Lung microvascular endothelial cell (primary cell): ENCODE measurements at regions not wholly inside any gene's neighbourhood (a gene's known extent, or its start where the extent isn't known, plus 50 kb on each side); places are given as distances from the start of the nearest gene placed in this dataset.
"Not testable (repeated sequence)": the region's sequence is repeated elsewhere in the genome, so short reads cannot be mapped to it uniquely, and the experiment has no call there.

Source experiments
- DNase-seq, 2 donors: peaks; one replicate each; pipeline versions ENCODE4 v3.0.0 to v3.0.0-alpha.2; 2010; ENCODE audit warnings: low read depth in 2 of 2

DNA sequence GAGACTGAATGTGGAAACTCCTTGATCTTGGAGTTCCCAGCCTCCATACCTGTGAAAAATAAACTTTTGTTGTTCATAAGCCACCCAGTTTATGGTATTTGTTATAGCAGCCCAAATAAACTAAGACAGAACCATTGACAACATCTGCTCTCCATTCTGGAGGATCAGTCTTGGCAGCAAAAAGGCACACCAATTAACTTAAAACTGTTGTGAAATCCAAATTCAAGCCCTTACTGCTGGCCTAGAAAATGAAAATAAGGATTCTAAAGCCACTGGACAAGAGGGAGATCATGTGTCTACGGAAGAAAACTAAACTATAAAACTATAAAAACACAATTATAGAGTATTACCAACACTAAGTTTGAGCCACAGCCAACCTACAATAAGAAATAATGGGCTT lies 172.1 kb upstream of the RNPC3 start:
- no peak for DNase-seq

DNA sequence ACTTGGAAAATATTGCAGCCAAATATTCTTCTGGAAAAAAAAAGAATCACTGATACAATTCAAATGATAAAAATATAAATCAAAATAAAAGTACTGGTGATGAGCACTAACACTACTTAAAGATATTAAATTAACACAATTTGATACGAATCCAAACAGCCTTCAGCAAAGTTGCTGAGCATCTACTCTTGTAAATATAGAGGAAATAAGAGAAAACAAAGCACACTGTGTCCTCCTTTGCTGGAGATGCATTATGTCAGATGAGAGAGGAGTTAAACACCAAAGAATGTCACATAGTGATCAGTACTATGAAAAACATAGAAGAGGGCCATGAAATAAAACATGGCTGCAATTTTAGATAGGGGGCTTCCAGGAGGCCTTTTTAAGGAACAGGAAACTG lies 177.4 kb upstream of the RNPC3 start:
- DNase-seq = no peak

DNA sequence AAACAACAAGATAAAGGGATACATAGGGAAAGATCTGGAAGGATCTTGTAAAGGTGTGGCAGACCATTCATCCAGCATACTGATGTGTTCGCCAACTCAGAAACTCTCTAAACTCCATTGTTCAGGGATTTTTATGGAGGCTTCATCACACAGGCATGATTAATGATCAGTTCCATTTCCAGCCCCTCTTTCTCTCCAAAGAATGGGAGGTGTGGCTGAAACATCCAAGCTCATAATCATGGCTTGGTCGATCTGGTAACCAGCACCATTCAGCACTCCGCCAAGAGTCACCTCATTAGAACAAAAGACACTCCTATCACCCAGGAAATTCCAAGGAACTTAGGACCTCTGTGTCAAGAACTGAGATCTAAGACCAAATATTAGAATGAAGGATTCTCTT lies 180.6 kb upstream of the RNPC3 start:
- DNase-seq = no peak

DNA sequence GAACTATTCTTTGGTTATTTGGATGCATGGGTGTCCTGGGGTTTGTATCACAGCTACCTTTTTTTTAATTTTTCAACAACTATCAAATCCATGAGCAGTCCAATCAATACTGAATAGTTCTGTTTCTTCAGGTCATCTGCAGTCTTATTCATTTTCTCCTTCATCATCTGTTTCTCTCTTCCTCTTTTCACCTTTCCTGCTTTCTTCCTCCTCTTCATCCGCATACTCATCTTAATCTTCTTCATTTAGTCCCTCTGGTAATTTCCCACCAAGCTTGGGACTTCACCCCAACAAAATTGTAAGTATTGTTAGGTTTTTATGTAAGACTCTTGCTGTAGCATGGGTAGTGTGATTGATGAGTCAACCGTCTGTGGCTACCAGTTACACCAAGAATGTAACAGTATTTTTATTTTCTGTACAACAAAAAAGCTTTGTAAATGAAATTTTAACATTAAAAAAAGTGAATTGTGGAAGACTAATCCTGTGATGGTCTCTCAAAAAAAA lies 184.1 kb upstream of the RNPC3 start:
- no peak for DNase-seq

DNA sequence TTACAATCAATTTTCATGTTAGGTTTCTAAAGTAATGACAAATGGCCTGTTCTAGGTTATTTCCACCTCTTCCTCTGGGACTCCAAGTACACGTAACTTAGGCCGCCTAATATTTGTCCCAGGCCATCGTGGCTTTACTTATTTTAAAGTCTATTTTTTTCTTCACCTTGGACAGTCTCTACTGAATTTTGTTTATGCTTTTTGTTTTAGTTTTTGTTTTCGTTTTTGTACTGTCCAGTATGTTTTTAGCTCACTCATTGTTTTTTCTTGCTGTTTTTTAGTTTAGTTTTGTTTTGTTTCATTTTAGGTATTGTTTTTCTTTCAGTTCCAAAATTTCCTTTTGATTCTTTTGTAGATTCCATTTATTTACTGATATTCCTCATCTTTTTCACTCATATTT lies 187.7 kb upstream of the RNPC3 start:
- DNase-seq = no peak

DNA sequence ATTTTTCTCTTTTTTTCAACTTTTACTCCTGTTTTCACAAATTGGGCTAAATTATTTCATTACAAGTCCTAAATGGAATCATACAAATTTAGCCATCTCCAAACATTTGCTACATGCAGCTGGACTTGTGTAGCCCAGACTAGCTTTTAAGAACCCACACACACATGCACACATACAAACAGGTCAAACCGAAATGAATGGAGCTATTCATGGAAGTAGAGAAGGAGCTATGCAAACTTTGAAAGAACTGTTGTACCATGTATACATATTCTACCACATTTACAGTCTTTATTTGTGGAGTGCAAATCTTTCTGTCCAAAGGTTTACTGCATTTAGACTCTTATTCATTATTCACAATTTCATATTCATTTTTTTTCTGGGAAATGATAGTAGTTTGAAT lies 189.1 kb upstream of the RNPC3 start:
- DNase-seq = no peak

DNA sequence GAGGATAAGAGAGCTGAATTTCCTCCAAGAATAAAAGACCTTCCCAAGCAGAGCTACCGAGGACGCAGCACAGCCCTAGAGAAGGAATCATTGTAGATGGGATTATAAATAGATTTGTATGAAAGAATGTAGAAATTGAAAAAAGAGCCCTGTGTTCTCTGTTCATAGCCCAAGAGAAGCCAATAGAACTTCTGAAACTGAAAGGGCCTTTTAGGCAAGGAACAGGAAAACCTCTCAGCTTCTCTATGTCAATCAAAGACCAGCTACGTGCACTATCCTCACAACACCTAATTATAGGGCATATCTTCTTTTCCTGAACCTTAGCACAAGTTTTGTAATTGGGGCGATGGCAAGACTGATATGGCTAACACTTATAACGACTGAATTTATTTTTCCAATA lies 192.4 kb upstream of the RNPC3 start:
- no peak for DNase-seq

DNA sequence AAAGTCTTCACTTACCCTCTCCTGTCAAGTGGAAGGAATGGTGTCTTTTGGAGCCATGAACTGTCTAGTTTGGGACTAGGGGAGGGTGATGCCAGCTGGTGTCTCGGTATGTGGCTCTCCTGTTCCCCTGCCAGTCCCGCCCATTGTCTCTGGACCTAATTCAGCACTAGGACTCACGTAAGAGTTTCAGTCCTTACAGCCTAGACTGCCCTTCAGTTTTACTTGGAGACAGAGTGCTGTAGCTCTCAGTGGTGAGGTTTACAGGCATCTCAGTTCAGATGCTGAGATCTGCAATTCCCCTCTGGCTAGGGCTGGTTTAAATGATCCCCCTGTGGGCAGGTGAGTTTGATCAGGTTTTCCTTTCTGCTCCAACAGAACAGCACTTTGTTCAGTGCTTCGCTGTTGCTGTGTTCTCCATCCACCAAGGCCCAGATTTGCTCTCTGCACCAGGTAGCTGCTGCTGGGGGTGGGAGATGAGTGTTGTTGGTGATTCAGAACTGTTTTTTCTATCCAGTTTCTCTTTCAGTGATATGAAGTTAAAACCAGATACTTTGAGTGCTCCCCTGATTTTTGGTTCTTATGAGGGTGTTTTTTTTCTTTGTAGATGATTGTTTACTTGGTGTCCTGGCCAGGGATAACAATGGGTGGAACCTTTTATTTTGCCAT lies 198.3 kb upstream of the RNPC3 start:
- DNase-seq = no peak

DNA sequence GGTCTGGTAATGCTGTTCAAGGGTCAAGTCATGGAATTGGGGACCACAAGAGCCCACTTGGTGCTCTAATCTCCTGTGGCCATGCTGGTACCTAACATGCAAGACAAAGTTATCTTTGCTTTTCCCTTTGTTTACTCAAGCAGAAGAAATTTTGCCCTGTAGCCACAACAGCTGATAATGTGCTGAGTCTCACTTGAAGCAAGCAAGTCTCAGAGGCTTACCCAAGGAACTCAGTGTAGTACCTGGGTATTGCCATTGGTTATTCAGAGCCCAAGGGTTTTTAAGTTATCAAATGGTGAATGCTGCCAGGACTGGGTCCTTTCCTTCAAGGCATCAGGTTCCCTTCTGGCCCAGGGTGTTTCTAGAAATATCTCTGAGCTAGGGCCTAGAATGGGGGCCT lies 198.9 kb upstream of the RNPC3 start:
- DNase-seq = no peak

DNA sequence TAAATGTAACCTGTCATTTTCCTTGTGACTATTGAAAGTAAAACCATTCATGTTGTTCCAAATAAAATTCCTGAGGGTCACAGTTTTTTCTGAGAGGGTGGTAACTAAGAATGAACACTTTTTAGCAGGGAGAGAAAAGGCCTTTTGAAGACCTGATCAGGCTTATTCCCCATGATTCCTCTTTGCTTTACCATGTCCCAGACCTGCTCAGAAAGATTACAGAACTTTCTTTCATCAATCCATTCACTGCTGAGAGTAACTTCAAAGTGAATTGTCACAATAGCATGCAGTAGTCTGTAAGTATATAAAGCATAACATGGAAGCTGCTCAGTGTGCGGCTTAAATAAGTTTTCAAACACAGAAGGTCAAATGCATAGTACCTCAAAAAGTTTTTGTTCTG lies 201.5 kb upstream of the COL11A1 start:
- DNase-seq = no peak

DNA sequence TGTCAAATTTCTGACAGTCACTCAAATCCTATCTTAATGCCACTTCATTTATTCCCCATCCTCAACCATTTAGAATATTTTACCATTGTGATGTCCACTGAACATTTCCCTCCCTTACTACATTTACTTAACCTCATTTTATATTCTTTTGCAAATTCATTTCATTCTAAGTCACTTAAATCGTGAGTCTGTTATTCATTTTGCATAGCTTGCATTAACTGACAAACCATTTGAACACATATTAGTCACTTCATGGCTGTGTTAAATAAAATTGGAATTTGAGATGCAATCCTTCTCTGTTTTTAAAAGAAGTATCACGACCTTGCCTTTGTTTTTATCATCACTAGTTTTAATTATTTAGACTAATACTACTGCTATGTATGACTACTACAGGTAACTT lies 199.4 kb upstream of the COL11A1 start:
- DNase-seq = no peak

DNA sequence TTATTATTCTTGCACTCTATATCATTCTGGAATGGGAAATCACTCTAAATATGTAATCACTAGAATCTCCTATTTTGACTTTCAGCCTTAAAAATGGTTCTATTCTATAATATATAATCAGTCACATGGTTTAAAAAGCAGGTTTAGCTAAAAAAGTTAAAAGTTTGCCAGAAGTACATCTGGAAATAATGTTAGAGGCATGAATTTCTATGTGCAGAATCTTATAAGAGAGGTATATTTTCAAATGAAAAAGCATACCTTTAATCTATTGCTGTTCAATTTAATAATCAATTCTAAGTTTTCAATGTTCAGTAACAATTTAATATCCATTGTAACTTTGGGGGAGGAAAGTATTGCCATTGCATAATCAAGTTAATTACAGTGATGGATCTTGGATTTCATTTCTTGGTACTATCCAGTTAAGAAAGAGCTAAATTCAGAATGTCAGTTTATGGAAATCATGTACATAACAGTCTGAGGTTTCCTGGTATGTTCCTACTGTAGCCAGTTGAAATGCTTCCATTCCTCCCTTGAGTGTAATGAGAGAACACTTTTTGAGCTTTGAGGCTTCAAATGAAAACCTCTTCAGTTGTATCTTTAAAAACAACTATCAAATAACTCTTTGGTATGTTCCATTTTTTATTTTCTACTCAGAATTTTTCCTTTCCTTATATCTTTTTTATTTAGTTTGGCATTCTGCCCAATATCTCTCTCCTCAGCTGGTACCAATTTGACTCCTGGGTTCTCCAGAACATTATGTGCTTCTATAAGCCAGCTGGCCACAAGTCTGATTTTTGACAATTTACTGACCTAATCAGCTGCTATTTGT lies 175.7 kb upstream of the COL11A1 start:
- no peak for DNase-seq

DNA sequence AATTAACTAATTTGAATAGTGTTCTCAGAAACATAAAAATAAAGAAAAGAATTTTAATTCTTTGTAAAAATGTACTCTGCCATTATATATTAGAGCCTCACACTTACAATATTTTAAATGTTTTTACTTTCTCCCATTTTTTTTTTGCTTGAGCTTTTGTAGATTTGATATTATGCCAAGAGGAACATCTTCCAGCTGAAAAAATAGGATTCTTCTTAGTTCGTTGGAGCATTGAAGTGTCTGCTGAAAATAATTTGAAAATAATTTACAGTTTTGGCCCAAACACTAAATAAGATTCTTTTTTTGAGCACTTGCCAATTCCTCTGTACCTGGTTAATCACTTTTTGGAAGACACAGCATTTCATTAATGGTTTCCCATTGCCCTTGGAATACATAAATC lies 175.0 kb upstream of the COL11A1 start:
- DNase-seq = no peak

DNA sequence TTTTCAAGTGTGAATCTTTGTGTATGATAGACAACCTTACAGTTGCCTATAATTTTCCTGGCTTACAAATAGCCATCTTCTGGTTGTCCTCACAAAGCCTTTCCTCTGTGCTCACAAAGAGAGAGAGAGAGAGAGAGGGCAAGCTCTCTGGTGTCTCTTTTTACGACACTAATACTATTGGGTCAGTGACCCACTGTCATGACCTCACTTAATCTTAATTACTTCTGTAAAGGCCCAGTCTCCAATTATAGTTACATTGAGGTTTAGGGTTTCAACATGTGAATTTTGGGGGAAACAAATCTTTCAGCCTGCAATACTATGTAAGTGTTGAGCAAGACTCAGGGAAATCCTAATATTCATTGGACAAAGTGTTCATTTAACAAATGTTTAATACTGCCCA lies 167.4 kb upstream of the COL11A1 start:
- no peak for DNase-seq

DNA sequence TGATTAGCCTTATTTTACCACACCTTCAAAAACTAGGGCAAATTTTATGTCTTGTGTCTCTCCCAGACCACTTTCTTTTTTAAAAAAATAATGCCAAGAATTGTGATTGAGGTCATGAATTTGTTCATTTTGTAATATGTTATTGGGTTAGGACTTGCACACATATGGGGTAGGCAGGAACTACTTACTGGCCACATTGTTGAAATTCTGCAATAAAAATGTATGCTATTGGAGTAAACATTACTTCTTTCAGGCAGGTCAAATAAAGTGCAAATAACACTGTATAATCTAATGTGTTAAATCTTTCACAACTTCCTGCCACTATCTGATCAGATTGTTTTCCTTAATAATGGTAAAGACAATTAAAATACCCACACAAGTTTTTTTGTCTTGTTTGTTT lies 166.6 kb upstream of the COL11A1 start:
- no peak for DNase-seq

DNA sequence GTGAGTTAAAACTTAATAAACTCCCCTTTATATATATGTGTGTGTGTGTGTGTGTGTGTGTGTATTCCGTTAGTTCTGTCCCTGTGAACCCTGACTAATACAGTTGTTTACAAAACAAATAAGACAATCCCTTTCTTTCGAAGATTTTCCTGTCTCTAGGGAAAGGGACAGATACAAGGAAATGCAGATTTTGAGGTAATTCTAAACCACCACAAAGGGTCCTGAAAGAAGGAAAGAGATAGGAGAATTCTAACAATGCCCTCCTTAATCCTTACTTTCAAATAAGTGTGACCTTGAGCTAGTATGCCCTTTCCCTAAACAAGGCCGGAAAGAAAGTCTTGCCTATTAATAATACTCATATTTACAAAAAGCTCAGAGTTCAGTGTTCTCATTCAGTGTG lies 164.8 kb upstream of the COL11A1 start:
- DNase-seq = no peak

DNA sequence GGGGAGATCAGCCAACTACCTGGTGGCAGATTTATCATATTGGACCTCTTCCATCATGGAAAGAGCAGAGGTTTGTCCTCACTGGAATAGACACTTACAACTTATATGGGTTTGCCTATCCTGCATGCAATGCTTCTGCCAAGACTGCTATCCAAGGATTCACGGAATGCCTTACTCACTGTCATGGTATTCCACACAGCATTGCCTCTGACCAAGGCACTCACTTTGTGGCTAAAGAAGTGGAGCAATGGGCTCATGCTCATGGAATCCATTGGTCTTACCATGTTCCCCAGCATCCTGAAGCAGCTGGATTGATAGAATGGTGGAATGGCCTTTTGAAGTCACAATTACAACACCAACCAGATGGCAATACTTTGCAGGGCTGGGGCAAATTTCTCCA lies 163.1 kb upstream of the COL11A1 start:
- DNase-seq = not testable (repeated sequence)

DNA sequence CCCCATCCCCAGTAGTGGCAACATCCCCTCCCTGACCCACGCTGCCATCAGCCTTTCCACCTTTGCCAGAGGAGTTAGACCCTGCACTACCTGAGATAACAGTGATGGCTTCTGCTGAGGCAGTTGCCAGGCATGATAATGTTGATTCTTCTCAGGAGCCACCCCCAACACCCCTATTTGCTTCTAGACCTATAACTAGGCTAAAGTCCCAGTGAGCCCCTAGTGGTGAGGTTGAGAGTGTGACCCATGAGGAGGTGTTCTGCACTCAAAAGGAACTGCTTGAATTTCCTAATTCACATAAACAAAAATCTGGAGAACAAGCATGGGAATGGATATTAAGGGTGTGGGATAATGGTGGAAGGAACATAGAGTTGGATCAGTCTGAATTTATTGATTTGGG lies 159.6 kb upstream of the COL11A1 start:
- no peak for DNase-seq

DNA sequence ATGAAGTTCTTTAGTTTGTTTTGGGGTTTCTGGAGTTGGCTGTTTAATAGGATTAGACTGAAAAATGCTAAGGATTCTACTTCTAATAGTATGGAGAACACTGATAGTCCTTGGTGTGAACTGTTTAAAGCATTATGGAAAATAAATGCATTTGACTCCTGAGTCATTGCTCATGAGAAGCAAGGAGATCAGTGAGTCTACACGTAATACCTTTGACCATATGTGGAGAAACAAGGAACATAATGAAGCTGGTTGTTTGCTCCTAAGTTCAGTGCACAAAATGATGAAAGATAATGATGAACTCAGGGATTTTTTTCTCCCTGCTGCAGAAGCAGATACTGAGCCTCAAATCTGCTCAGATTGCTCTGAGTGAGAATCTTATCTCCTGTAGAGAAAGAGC lies 158.9 kb upstream of the COL11A1 start:
- no peak for DNase-seq

DNA sequence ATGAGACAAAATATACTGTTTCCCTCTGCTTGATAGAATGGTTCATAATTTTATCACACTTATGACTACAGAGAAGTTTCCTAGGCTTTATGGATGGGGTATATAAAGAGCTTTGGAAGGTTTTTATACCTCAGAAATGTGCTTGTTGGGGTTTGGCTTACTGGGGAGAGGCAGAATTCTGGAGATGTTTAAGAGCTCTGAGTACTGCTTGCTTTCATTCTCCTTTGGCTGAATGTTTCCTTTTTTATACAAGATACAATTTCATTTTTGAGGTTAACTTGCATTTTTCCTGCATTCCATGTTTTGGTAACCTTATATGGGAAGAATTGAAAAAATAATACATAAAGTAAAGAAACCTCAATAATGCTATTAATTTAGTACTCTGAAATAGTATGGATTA lies 157.7 kb upstream of the COL11A1 start:
- DNase-seq = no peak

DNA sequence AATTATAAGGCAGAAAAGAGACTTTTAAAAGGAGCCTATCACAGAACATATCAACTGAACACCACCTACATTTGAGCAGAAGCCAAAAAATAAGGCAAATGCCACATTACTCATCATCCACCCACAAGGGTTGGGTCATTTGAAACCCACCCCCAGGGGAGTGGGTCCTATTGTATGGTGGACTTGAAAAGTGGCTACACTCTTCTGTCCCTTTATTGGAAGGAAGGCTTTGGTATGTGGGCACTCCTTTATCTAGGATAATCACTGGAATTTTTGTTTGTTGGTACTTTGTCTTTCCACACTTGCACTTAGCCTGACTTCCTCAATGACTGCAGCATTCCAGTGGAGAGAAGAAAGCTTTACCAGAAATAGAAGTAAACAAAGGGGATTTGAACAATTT lies 157.2 kb upstream of the COL11A1 start:
- no peak for DNase-seq

DNA sequence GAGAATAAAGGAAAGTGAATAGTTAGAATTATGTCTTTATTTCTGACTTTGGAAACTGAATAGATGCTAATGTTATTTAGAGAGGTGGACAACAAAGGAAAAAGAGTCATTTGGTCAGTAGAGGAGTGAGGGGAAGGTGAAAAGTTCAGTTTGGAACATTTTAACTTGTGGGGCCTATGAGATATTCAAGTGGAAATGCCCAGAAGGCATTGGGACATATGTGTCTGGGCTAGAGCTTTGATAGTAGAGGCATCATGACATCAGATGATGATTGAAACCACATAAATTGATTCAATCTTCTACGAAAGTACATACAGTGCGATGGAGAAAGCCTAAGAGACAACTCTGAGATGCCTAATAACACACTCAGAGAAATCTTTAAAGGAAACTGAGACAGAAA lies 151.7 kb upstream of the COL11A1 start:
- no peak for DNase-seq

DNA sequence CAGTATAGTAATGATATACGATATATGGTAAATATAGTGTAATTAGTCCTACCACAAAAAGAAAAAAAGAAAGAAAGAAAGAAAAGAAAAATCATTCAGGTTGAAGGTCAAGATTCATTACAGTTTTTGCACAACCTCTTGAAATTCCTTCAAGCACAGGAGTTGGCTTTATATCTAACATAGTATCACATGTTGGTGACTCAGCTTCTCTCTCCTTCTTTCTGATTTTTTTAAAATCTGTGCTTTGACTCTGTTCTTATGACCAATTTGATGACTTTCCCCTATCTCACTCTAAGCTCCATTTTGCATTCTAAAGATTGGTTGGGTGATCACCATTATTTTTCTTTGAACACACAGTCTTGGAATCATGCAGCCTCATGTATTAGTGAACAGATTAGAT lies 148.2 kb upstream of the COL11A1 start:
- DNase-seq = no peak
